Stomach smooth muscle (tissue), 2 donors: ENCODE measurements at regions not wholly inside any gene's neighbourhood (a gene's known extent, or its start where the extent isn't known, plus 50 kb on each side); places are given as distances from the start of the nearest gene placed in this dataset.

ENCODE experiments used
- H3K27ac ChIP-seq: one replicate; pipeline ENCODE4 v1.7.0; 2013; ENCODE audit warnings: mild to moderate bottlenecking, low read length, inconsistent platforms
- H3K27me3 ChIP-seq, 2 donors: one replicate each; pipeline ENCODE4 v1.7.0; 2013; ENCODE audit warnings: low read length in 2 of 2; ENCODE audit not compliant: insufficient read depth in 2 of 2, control insufficient read depth in 1 of 2
- H3K36me3 ChIP-seq, 2 donors: one replicate each; pipeline ENCODE4 v1.7.0; 2013; ENCODE audit warnings: low read length in 2 of 2; ENCODE audit not compliant: control insufficient read depth in 2 of 2, insufficient read depth in 2 of 2
- H3K4me1 ChIP-seq: one replicate; pipeline ENCODE4 v1.7.0; 2013; ENCODE audit warnings: low read length; ENCODE audit not compliant: control insufficient read depth, insufficient read depth
- H3K4me3 ChIP-seq, 2 donors: one replicate each; pipeline ENCODE4 v1.7.0; 2013; ENCODE audit warnings: low read length in 2 of 2
- H3K9ac ChIP-seq, 2 donors: one replicate each; pipeline ENCODE4 v1.7.0; 2013; ENCODE audit warnings: low read length in 2 of 2, mild to moderate bottlenecking in 1 of 2
- H3K9me3 ChIP-seq, 2 donors: one replicate each; pipeline ENCODE4 v1.7.0; 2013; ENCODE audit warnings: low read length in 2 of 2; ENCODE audit not compliant: control insufficient read depth in 2 of 2
- donor health status: healthy.
- donor health status: Pancreatic carcinoma.

GRCh38 chr5:87661784-87662566 lies 249.2 kb upstream of the CCNH start:
- Histone ChIP-seq H3K9me3 (no peaks in the 10 kb centered on the region), H3K9ac (no peak overlapping the region), H3K27me3 (no peaks in the 10 kb centered on the region), H3K4me1 (no peaks in the 10 kb centered on the region), H3K36me3 (no peaks in the 10 kb centered on the region), H3K27ac (no peak overlapping the region), H3K4me3 (no peak overlapping the region)

GRCh38 chr5:87653242-87653641 lies 240.5 kb upstream of the CCNH start:
- Histone ChIP-seq H3K36me3 (no peaks in the 10 kb centered on the region), H3K27ac (no peak overlapping the region), H3K9ac (no peak overlapping the region), H3K4me1 (no peaks in the 10 kb centered on the region), H3K27me3 (no peaks in the 10 kb centered on the region), H3K4me3 (no peak overlapping the region), H3K9me3 (no peaks in the 10 kb centered on the region)

DNA sequence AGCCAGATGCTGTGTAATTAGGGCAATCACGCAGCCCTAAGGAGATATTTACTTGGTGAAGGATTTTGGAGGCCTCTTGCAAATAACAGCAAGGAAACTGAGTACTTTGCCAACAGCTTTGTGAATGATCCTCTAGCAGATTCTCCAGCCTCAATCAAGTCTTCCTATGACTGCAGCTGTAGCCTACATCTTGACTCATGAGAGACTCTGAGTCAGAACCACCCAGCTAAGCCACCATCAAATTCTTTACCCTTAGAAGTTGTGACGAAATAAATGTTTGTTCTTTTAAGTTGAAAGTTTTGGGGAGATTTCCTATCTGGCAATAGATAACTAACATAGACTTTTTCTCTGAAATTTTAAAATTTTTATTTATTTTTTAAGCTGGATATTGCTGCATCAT lies 237.6 kb upstream of the CCNH start:
- Histone ChIP-seq H3K27me3 (no peaks in the 10 kb centered on the region), H3K9ac (no peak overlapping the region), H3K4me3 (no peak overlapping the region), H3K36me3 (no peaks in the 10 kb centered on the region), H3K9me3 (no peaks in the 10 kb centered on the region), H3K4me1 (no peaks in the 10 kb centered on the region), H3K27ac (no peak overlapping the region)

DNA sequence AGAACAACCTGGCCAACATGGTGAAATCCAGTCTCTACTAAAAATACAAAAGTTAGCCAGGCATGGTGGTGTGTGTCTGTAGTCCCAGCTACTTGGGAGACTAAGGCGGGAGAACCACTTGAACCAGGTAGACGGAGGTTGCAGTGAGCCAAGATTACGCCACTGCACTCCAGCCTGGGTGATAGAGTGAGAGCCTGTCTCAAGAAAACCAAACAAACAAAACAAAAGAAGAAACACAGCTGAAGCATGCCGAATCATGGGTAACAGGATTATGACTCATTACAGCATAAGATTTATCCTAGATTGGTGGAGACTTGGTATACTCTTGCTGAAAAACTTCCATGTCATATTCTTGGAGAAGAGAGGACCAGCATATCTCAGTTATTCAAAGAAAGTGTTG lies 236.7 kb upstream of the CCNH start:
- Histone ChIP-seq H3K27me3 (no peaks in the 10 kb centered on the region), H3K9ac (no peak overlapping the region), H3K4me3 (no peak overlapping the region), H3K4me1 (no peaks in the 10 kb centered on the region), H3K9me3 (no peaks in the 10 kb centered on the region), H3K36me3 (no peaks in the 10 kb centered on the region), H3K27ac (no peak overlapping the region)

- Histone ChIP-seq H3K27ac (no peak overlapping the region), H3K27me3 (no peaks in the 10 kb centered on the region), H3K9ac (no peak overlapping the region), H3K9me3 (no peaks in the 10 kb centered on the region), H3K36me3 (no peaks in the 10 kb centered on the region), H3K4me1 (no peaks in the 10 kb centered on the region), H3K4me3 (no peak overlapping the region)
These were observed 232.5 kb upstream of the CCNH start for GRCh38 chr5:87645224-87645623.

DNA sequence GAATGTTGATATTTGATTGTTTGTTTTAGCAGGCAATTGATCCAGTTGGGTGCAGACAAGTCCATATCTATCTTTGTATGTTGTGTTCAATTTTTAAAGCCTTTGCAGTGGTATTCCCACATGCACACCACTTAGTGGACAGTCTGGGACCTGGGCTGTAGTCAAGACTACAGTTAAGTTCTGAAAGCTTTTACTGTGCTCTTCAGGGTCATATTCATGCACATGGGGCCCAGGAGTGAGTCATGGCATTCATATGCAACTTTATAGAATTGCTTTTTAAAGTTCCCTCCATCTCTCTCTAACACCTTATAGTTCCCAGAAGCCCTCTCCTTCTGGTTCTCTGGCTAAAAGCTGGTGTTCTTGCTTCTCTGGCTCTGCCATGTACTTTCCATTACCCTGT lies 228.2 kb upstream of the CCNH start:
- H3K9ac ChIP-seq: no peak overlapping the region
- H3K4me1 ChIP-seq: no peaks in the 10 kb centered on the region
- no peak overlapping the region for H3K4me3 ChIP-seq
- no peaks in the 10 kb centered on the region for H3K9me3 ChIP-seq
- H3K36me3 ChIP-seq: no peaks in the 10 kb centered on the region
- no peaks in the 10 kb centered on the region for H3K27me3 ChIP-seq
- no peak overlapping the region for H3K27ac ChIP-seq

DNA sequence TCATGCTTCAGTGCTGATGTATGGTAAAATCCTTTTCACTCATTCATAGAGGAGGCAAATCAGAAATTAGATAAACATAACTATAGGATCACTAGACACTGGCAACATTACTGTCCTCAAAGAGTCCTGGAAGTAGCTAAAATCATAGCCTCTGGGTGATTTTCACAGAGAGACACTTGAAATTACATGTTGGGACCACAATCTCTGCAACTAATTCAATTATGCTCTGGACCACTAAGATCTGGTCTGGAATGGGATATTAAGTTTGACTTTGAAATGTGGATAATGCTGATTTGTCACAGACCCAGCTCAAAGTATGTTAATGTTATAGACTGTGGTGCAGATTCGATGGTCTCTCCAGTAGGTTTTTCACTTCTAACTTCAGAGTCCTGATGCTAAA lies 214.6 kb upstream of the CCNH start:
- Histone ChIP-seq H3K4me1 (no peaks in the 10 kb centered on the region), H3K4me3 (no peak overlapping the region), H3K9ac (no peak overlapping the region), H3K27me3 (no peaks in the 10 kb centered on the region), H3K36me3 (no peaks in the 10 kb centered on the region), H3K27ac (no peak overlapping the region), H3K9me3 (no peaks in the 10 kb centered on the region)

DNA sequence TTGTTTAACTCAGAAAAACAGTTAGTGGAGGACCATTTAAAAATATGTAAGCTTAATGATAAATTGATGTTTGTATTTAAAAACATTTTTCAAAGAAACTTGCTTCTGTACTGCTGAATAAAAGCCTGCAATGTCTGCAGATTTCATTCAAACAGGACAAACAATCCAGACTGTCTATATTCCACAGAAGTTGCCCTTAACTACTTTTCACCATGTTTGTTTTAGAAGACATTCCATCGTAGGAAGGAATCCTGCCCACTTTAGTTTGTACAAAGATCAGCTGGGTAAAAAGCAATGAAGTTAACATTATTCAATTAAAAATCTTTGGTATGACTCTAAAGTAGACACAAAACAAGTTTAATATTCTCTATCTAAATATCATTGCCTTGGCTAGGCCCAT lies 195.7 kb upstream of the CCNH start:
- no peaks in the 10 kb centered on the region for H3K9me3 ChIP-seq
- no peaks in the 10 kb centered on the region for H3K36me3 ChIP-seq
- H3K4me1 ChIP-seq: no peaks in the 10 kb centered on the region
- no peak overlapping the region for H3K4me3 ChIP-seq
- no peak overlapping the region for H3K27ac ChIP-seq
- H3K27me3 ChIP-seq: no peaks in the 10 kb centered on the region
- no peak overlapping the region for H3K9ac ChIP-seq

GRCh38 chr5:87605663-87606062 lies 192.9 kb upstream of the CCNH start:
- H3K9ac ChIP-seq: no peak overlapping the region
- H3K4me3 ChIP-seq: no peak overlapping the region
- H3K36me3 ChIP-seq: no peaks in the 10 kb centered on the region
- H3K9me3 ChIP-seq: peaks cover 0 to under 1% of the 10 kb centered on the region in 2 donors
- H3K27me3 ChIP-seq: no peaks in the 10 kb centered on the region
- H3K27ac ChIP-seq: no peak overlapping the region
- no peaks in the 10 kb centered on the region for H3K4me1 ChIP-seq

- Histone ChIP-seq H3K9me3 (peaks cover 0 to 3% of the 10 kb centered on the region in 2 donors), H3K36me3 (no peaks in the 10 kb centered on the region), H3K27ac (no peak overlapping the region), H3K4me3 (no peak overlapping the region), H3K27me3 (no peaks in the 10 kb centered on the region), H3K4me1 (no peaks in the 10 kb centered on the region), H3K9ac (no peak overlapping the region)
These were observed 187.0 kb upstream of the CCNH start for GRCh38 chr5:87599778-87600177.

- peaks cover 0 to 3% of the 10 kb centered on the region in 2 donors for H3K9me3 ChIP-seq
These were observed 185.7 kb upstream of the CCNH start for GRCh38 chr5:87598460-87598859.

More at GRCh38 chr5:87598460-87598859, 185.7 kb upstream of the CCNH start:
- H3K9ac ChIP-seq: no peak overlapping the region
- H3K36me3 ChIP-seq: no peaks in the 10 kb centered on the region
- H3K4me1 ChIP-seq: no peaks in the 10 kb centered on the region
- no peaks in the 10 kb centered on the region for H3K27me3 ChIP-seq
- H3K27ac ChIP-seq: no peak overlapping the region
- no peak overlapping the region for H3K4me3 ChIP-seq
